ENCODE measurements at regions not wholly inside any gene's neighbourhood (a gene's known extent, or its start where the extent isn't known, plus 50 kb on each side); places are given as distances from the start of the nearest gene placed in this dataset.

DNA sequence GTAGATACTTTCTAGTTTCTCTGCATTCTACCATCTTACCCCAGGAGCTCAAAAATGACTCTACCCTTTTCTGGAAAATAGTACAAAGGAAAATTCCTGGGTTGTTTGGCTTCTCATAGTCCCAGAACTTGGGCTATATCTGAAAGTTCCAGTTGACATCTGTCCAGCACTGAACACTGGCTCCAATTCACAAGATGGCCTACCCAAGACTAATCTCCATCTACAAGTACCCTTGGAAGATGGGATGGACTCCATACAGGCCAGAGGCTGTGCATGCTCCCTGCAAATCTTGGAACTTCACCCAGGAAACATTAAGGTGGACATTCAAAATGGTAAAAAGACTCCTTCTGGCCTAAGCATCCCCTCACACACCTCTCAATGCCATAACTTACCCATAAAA lies 427.1 kb downstream of the DTWD2 start:
- TF ChIP-seq, protein P1, sequence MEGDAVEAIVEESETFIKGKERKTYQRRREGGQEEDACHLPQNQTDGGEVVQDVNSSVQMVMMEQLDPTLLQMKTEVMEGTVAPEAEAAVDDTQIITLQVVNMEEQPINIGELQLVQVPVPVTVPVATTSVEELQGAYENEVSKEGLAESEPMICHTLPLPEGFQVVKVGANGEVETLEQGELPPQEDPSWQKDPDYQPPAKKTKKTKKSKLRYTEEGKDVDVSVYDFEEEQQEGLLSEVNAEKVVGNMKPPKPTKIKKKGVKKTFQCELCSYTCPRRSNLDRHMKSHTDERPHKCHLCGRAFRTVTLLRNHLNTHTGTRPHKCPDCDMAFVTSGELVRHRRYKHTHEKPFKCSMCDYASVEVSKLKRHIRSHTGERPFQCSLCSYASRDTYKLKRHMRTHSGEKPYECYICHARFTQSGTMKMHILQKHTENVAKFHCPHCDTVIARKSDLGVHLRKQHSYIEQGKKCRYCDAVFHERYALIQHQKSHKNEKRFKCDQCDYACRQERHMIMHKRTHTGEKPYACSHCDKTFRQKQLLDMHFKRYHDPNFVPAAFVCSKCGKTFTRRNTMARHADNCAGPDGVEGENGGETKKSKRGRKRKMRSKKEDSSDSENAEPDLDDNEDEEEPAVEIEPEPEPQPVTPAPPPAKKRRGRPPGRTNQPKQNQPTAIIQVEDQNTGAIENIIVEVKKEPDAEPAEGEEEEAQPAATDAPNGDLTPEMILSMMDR (IDR thresholded peaks at IDR 0.05) = no peak
- TF ChIP-seq POLR2AphosphoS5 (IDR thresholded peaks at IDR 0.05) = no peak
- TF ChIP-seq POLR2A (IDR thresholded peaks at IDR 0.05) = no peak
